ENCODE measurements at regions not wholly inside any gene's neighbourhood (a gene's known extent, or its start where the extent isn't known, plus 50 kb on each side); places are given as distances from the start of the nearest gene placed in this dataset.

DNA sequence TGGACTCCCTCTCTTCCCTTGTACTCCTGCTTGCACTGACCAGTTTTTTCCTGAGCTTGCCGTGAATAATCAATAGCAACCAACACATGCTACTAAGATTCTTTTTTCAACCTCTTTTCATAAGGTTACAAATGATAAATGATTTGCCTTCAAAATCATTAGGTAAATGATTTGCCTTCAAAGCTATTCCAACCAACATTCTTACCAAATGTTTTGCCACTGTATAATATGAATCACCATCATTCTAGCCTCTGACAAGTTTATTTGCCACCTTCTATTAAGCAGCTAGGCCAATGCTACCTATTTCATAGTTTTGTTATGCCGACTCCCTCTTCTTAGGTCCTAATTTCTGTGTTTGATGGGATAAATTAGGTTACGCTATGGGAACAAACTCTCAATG, 385.1 kb downstream of the DTWD2 start:
- Histone ChIP-seq H2AFZ (ENCODE audit: low read length) (no peak overlapping the region), H3K14ac (ENCODE audit: low read length) (no peak overlapping the region), H3K4ac (ENCODE audit: low read length) (no peak overlapping the region), H4K8ac (ENCODE audit: low read depth, low read length) (no peak overlapping the region), H3K36me3 (replicated peaks in 1 of 2; ENCODE audit: control insufficient read depth in 2 of 2, insufficient read depth in 2 of 2, low read length in 2 of 2) (no peaks in the 10 kb centered on the region), H3K4me1 (ENCODE audit: control insufficient read depth in 2 of 2, insufficient read depth in 1 of 2, low read depth in 1 of 2, low read length in 2 of 2) (no peaks in the 10 kb centered on the region), H2BK5ac (ENCODE audit: low read length) (no peak overlapping the region), H3K4me3 (ENCODE audit: low read length in 2 of 2) (no peak overlapping the region), H2BK15ac (ENCODE audit: low read length) (no peak overlapping the region), H4K91ac (ENCODE audit: low read depth, low read length, poor library complexity) (no peak overlapping the region), H2AK5ac (ENCODE audit: low read depth, low read length) (no peak overlapping the region), H3K4me2 (ENCODE audit: insufficient read depth, low read length, poor library complexity, severe bottlenecking) (no peak overlapping the region), H3K9ac (ENCODE audit: low read depth, low read length, poor library complexity) (no peak overlapping the region), H2BK12ac (ENCODE audit: low read length) (no peak overlapping the region), H3K27me3 (ENCODE audit: control insufficient read depth in 3 of 3, insufficient read depth in 3 of 3, low read depth in 1 of 3, low read length in 3 of 3) (peaks cover 0 to 14% (median 0%) of the 10 kb centered on the region in 3 experiments), H3K79me1 (ENCODE audit: low read depth, low read length) (no peaks in the 10 kb centered on the region), H3K9me3 (replicated peaks in 1 of 2; ENCODE audit: control insufficient read depth in 2 of 2, insufficient read depth in 1 of 2, low read depth in 1 of 2, low read length in 2 of 2) (no peaks in the 10 kb centered on the region), H2BK120ac (ENCODE audit: low read depth, low read length) (no peak overlapping the region), H3K27ac (replicated peaks; ENCODE audit: low read length) (no peak overlapping the region), H3K23ac (ENCODE audit: low read depth, low read length, poor library complexity) (no peak overlapping the region), H3K18ac (ENCODE audit: low read length) (no peak overlapping the region)
- WGBS, 2 donors (ENCODE audit: extremely low coverage in 2 of 2, insufficient read length in 2 of 2, insufficient replicate concordance in 1 of 2): no CpG with 5 or more reads among the region's 3 CpGs
- no peak for DNase-seq (ENCODE audit: low spot score)

DNA sequence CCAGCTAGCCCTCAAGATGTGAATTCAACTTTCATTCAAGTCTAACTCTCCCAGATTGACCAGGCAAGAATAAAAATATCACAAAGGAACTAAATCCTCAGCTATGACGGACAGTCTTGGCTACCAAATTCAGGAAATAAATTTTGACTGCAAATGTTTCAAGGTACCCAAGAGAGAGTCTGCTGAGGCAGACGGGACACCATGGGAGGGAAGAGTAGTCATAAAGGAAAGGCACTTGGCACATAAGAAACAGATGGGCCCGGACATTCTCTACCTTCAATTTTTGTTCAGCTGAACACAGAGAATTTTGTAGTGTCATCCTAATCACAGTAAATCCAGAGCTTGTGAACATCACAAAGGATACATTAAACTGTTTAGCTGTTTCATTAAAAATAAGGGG, 390.0 kb downstream of the DTWD2 start:
- H3K27ac ChIP-seq (replicated peaks; ENCODE audit: low read length): no peak overlapping the region
- no CpG with 5 or more reads among the region's 3 CpGs for WGBS, 2 donors (ENCODE audit: extremely low coverage in 2 of 2, insufficient read length in 2 of 2, insufficient replicate concordance in 1 of 2)
- H3K4me3 ChIP-seq (ENCODE audit: low read length in 2 of 2): no peak overlapping the region
- no peak overlapping the region for H3K4ac ChIP-seq (ENCODE audit: low read length)
- peaks cover 0 to 21% (median 0%) of the 10 kb centered on the region in 3 experiments for H3K27me3 ChIP-seq (ENCODE audit: control insufficient read depth in 3 of 3, insufficient read depth in 3 of 3, low read depth in 1 of 3, low read length in 3 of 3)
- H2BK5ac ChIP-seq (ENCODE audit: low read length): no peak overlapping the region
- H2AFZ ChIP-seq (ENCODE audit: low read length): no peak overlapping the region
- no peak overlapping the region for H2BK15ac ChIP-seq (ENCODE audit: low read length)
- no peak overlapping the region for H3K18ac ChIP-seq (ENCODE audit: low read length)
- no peaks in the 10 kb centered on the region for H3K4me1 ChIP-seq (ENCODE audit: control insufficient read depth in 2 of 2, insufficient read depth in 1 of 2, low read depth in 1 of 2, low read length in 2 of 2)
- H3K9me3 ChIP-seq (replicated peaks in 1 of 2; ENCODE audit: control insufficient read depth in 2 of 2, insufficient read depth in 1 of 2, low read depth in 1 of 2, low read length in 2 of 2): no peaks in the 10 kb centered on the region
- H4K8ac ChIP-seq (ENCODE audit: low read depth, low read length): no peak overlapping the region
- H3K9ac ChIP-seq (ENCODE audit: low read depth, low read length, poor library complexity): no peak overlapping the region
- no peak overlapping the region for H2AK5ac ChIP-seq (ENCODE audit: low read depth, low read length)
- H2BK120ac ChIP-seq (ENCODE audit: low read depth, low read length): no peak overlapping the region
- H3K14ac ChIP-seq (ENCODE audit: low read length): no peak overlapping the region
- no peak overlapping the region for H2BK12ac ChIP-seq (ENCODE audit: low read length)
- H3K36me3 ChIP-seq (replicated peaks in 1 of 2; ENCODE audit: control insufficient read depth in 2 of 2, insufficient read depth in 2 of 2, low read length in 2 of 2): no peaks in the 10 kb centered on the region
- DNase-seq (ENCODE audit: low spot score): no peak
- no peak overlapping the region for H3K4me2 ChIP-seq (ENCODE audit: insufficient read depth, low read length, poor library complexity, severe bottlenecking)
- H3K23ac ChIP-seq (ENCODE audit: low read depth, low read length, poor library complexity): no peak overlapping the region
- no peaks in the 10 kb centered on the region for H3K79me1 ChIP-seq (ENCODE audit: low read depth, low read length)
- H4K91ac ChIP-seq (ENCODE audit: low read depth, low read length, poor library complexity): no peak overlapping the region

DNA sequence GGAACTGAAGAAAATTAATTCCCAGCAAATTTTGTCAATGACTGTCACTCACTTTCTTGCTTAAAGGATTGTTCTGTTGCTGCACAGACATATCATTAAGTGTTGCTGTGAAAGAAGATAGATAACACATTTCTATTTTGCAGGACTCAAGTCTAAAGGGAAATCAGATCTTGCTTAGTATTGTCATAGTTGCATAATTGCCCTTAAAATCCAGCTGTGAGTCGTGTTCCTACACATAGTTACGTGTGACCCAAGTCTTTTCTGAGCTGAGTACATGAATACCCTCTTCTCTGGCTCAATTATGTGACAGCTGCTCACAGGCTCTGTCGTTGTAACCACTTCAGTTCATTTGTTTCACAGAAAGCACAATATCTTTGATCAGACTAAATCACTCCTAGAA, 390.8 kb downstream of the DTWD2 start:
- peaks cover 0 to 21% (median 0%) of the 10 kb centered on the region in 3 experiments for H3K27me3 ChIP-seq (ENCODE audit: control insufficient read depth in 3 of 3, insufficient read depth in 3 of 3, low read depth in 1 of 3, low read length in 3 of 3)
- H3K4me1 ChIP-seq (ENCODE audit: control insufficient read depth in 2 of 2, insufficient read depth in 1 of 2, low read depth in 1 of 2, low read length in 2 of 2): no peaks in the 10 kb centered on the region
- H3K4me3 ChIP-seq (ENCODE audit: low read length in 2 of 2): no peak overlapping the region
- H3K4me2 ChIP-seq (ENCODE audit: insufficient read depth, low read length, poor library complexity, severe bottlenecking): no peak overlapping the region
- no peak overlapping the region for H2AFZ ChIP-seq (ENCODE audit: low read length)
- H3K9me3 ChIP-seq (replicated peaks in 1 of 2; ENCODE audit: control insufficient read depth in 2 of 2, insufficient read depth in 1 of 2, low read depth in 1 of 2, low read length in 2 of 2): no peaks in the 10 kb centered on the region
- H3K23ac ChIP-seq (ENCODE audit: low read depth, low read length, poor library complexity): no peak overlapping the region
- WGBS, 2 donors (ENCODE audit: extremely low coverage in 2 of 2, insufficient read length in 2 of 2, insufficient replicate concordance in 1 of 2): no CpG with 5 or more reads among the region's 3 CpGs
- H3K18ac ChIP-seq (ENCODE audit: low read length): no peak overlapping the region
- H3K27ac ChIP-seq (replicated peaks; ENCODE audit: low read length): no peak overlapping the region
- H4K8ac ChIP-seq (ENCODE audit: low read depth, low read length): no peak overlapping the region
- no peaks in the 10 kb centered on the region for H3K79me1 ChIP-seq (ENCODE audit: low read depth, low read length)
- no peak overlapping the region for H2AK5ac ChIP-seq (ENCODE audit: low read depth, low read length)
- no peak overlapping the region for H4K91ac ChIP-seq (ENCODE audit: low read depth, low read length, poor library complexity)
- no peak overlapping the region for H3K4ac ChIP-seq (ENCODE audit: low read length)
- H3K9ac ChIP-seq (ENCODE audit: low read depth, low read length, poor library complexity): no peak overlapping the region
- no peak overlapping the region for H2BK120ac ChIP-seq (ENCODE audit: low read depth, low read length)
- no peak for DNase-seq (ENCODE audit: low spot score)
- no peak overlapping the region for H3K14ac ChIP-seq (ENCODE audit: low read length)
- no peak overlapping the region for H2BK15ac ChIP-seq (ENCODE audit: low read length)
- no peak overlapping the region for H2BK12ac ChIP-seq (ENCODE audit: low read length)
- no peaks in the 10 kb centered on the region for H3K36me3 ChIP-seq (replicated peaks in 1 of 2; ENCODE audit: control insufficient read depth in 2 of 2, insufficient read depth in 2 of 2, low read length in 2 of 2)
- H2BK5ac ChIP-seq (ENCODE audit: low read length): no peak overlapping the region

DNA sequence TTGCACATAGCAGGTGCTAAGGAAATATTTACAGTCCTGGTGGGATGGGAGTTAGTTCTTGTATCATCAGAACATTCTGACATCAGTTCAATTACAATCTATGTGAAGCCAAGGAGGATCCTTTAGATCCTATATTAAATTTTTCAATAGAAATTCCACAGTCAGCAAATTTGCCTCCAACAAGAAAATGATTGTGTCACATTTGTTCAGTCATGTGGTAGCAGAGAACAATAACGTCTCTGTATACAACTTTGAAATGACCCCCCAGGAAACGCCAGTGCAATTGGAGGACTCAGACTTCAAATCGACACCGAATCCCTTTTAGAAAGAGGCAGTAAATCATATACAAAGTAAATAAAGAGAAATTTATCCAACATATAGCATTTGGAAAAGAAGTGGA, 392.1 kb downstream of the DTWD2 start:
- H3K79me1 ChIP-seq (ENCODE audit: low read depth, low read length): no peaks in the 10 kb centered on the region
- H4K8ac ChIP-seq (ENCODE audit: low read depth, low read length): no peak overlapping the region
- H2AFZ ChIP-seq (ENCODE audit: low read length): no peak overlapping the region
- H3K36me3 ChIP-seq (replicated peaks in 1 of 2; ENCODE audit: control insufficient read depth in 2 of 2, insufficient read depth in 2 of 2, low read length in 2 of 2): no peaks in the 10 kb centered on the region
- H3K9me3 ChIP-seq (replicated peaks in 1 of 2; ENCODE audit: control insufficient read depth in 2 of 2, insufficient read depth in 1 of 2, low read depth in 1 of 2, low read length in 2 of 2): no peaks in the 10 kb centered on the region
- H2BK120ac ChIP-seq (ENCODE audit: low read depth, low read length): no peak overlapping the region
- no peak for DNase-seq (ENCODE audit: low spot score)
- H3K4me1 ChIP-seq (ENCODE audit: control insufficient read depth in 2 of 2, insufficient read depth in 1 of 2, low read depth in 1 of 2, low read length in 2 of 2): no peaks in the 10 kb centered on the region
- no peak overlapping the region for H3K27ac ChIP-seq (replicated peaks; ENCODE audit: low read length)
- H3K9ac ChIP-seq (ENCODE audit: low read depth, low read length, poor library complexity): no peak overlapping the region
- H3K4me2 ChIP-seq (ENCODE audit: insufficient read depth, low read length, poor library complexity, severe bottlenecking): no peak overlapping the region
- H3K18ac ChIP-seq (ENCODE audit: low read length): no peak overlapping the region
- H2BK12ac ChIP-seq (ENCODE audit: low read length): no peak overlapping the region
- no peak overlapping the region for H3K14ac ChIP-seq (ENCODE audit: low read length)
- H3K4me3 ChIP-seq (ENCODE audit: low read length in 2 of 2): no peak overlapping the region
- H2BK5ac ChIP-seq (ENCODE audit: low read length): no peak overlapping the region
- H3K27me3 ChIP-seq (ENCODE audit: control insufficient read depth in 3 of 3, insufficient read depth in 3 of 3, low read depth in 1 of 3, low read length in 3 of 3): peaks cover 0 to 20% (median 0%) of the 10 kb centered on the region in 3 experiments
- no CpG with 5 or more reads among the region's 4 CpGs for WGBS, 2 donors (ENCODE audit: extremely low coverage in 2 of 2, insufficient read length in 2 of 2, insufficient replicate concordance in 1 of 2)
- no peak overlapping the region for H2AK5ac ChIP-seq (ENCODE audit: low read depth, low read length)
- no peak overlapping the region for H4K91ac ChIP-seq (ENCODE audit: low read depth, low read length, poor library complexity)
- no peak overlapping the region for H3K23ac ChIP-seq (ENCODE audit: low read depth, low read length, poor library complexity)
- H3K4ac ChIP-seq (ENCODE audit: low read length): no peak overlapping the region
- H2BK15ac ChIP-seq (ENCODE audit: low read length): no peak overlapping the region

All from neuronal stem cell (in vitro differentiated cells).